Glutamatergic neuron (in vitro differentiated cells): ENCODE measurements at regions not wholly inside any gene's neighbourhood (a gene's known extent, or its start where the extent isn't known, plus 50 kb on each side); places are given as distances from the start of the nearest gene placed in this dataset.

Experiments
- DNase-seq: peaks from one replicate; pipeline ENCODE4 v3.0.0; 2022
- H3K27ac Mint-ChIP-seq: one replicate; pipeline ENCODE4 v1.8.0; 2020; ENCODE audit warnings: mild to moderate bottlenecking, mixed read lengths, inconsistent platforms; ENCODE audit not compliant: unreplicated experiment
- H3K27me3 Mint-ChIP-seq: one replicate; pipeline ENCODE4 v1.8.0; 2020; ENCODE audit warnings: mild to moderate bottlenecking, moderate library complexity, mixed read lengths, inconsistent platforms; ENCODE audit not compliant: unreplicated experiment
- H3K36me3 Mint-ChIP-seq: one replicate; pipeline ENCODE4 v1.8.0; 2020; ENCODE audit warnings: mild to moderate bottlenecking, mixed read lengths, inconsistent platforms; ENCODE audit not compliant: unreplicated experiment
- H3K4me1 Mint-ChIP-seq: one replicate; pipeline ENCODE4 v1.8.0; 2020; ENCODE audit warnings: mild to moderate bottlenecking, low read depth, mixed read lengths, inconsistent platforms; ENCODE audit not compliant: unreplicated experiment
- H3K4me3 Mint-ChIP-seq: one replicate; pipeline ENCODE4 v1.8.0; 2020; ENCODE audit warnings: mild to moderate bottlenecking, mixed read lengths, inconsistent platforms; ENCODE audit not compliant: unreplicated experiment
- H3K9me3 Mint-ChIP-seq: one replicate; pipeline ENCODE4 v1.8.0; 2020; ENCODE audit warnings: mild to moderate bottlenecking, moderate library complexity, mixed read lengths, inconsistent platforms; ENCODE audit not compliant: unreplicated experiment
- TF ChIP-seq, protein P1 (sequence below): fragments of 200-600 bp; sonication (generic); IDR thresholded peaks from one replicate; pipeline ENCODE4 v1.5.0; 2021; ENCODE audit not compliant: partially characterized antibody, unreplicated experiment

DNA sequence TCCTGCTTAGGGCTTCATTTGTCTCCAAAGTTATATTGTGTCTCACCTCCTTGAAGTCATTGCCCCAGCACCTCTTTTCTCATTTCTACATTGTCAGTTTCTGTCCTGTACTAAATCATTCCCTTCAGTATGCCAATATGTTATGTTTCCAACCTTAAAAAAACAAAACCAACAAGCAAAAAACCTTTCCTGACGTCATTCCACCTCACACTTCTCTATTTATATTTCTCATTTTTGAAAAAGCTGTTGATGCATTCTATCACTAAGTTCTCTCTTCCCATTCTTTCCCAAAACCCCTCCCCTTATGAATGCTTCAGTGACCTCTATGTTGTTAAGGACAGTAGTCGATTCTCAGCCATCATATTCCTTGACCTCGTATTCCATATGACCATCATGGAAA, 98.7 kb upstream of the ARHGAP24 start:
- Mint-ChIP-seq H3K36me3 (no peaks in the 10 kb centered on the region), H3K4me3 (no peak overlapping the region), H3K27ac (no peak overlapping the region), H3K9me3 (no peaks in the 10 kb centered on the region), H3K4me1 (no peaks in the 10 kb centered on the region), H3K27me3 (no peaks in the 10 kb centered on the region)
- TF ChIP-seq, protein P1, sequence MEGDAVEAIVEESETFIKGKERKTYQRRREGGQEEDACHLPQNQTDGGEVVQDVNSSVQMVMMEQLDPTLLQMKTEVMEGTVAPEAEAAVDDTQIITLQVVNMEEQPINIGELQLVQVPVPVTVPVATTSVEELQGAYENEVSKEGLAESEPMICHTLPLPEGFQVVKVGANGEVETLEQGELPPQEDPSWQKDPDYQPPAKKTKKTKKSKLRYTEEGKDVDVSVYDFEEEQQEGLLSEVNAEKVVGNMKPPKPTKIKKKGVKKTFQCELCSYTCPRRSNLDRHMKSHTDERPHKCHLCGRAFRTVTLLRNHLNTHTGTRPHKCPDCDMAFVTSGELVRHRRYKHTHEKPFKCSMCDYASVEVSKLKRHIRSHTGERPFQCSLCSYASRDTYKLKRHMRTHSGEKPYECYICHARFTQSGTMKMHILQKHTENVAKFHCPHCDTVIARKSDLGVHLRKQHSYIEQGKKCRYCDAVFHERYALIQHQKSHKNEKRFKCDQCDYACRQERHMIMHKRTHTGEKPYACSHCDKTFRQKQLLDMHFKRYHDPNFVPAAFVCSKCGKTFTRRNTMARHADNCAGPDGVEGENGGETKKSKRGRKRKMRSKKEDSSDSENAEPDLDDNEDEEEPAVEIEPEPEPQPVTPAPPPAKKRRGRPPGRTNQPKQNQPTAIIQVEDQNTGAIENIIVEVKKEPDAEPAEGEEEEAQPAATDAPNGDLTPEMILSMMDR = no peak
- no peak for DNase-seq

DNA sequence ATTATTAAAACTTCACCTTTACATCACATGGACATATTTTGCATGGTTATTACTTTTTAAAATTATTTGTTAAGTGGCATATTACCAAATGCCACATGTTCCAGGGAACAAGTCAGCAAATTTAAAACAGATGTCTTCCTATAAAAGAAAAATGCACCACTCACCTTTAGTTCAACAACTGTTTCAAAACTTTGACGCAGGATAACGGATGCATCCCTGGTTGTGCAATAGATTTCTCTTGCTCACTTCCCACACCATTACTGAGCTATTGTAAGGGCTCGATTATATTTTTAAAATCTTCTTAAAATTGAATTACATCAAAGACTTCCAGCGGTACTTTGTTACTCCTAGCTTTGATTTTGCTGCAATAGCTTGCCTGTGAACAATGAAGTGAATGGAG, 93.0 kb upstream of the ARHGAP24 start:
- Mint-ChIP-seq H3K27me3 (no peaks in the 10 kb centered on the region), H3K27ac (no peak overlapping the region), H3K4me1 (no peaks in the 10 kb centered on the region), H3K4me3 (no peak overlapping the region), H3K36me3 (no peaks in the 10 kb centered on the region), H3K9me3 (no peaks in the 10 kb centered on the region)
- TF ChIP-seq, protein P1 = no peak
- no peak for DNase-seq

DNA sequence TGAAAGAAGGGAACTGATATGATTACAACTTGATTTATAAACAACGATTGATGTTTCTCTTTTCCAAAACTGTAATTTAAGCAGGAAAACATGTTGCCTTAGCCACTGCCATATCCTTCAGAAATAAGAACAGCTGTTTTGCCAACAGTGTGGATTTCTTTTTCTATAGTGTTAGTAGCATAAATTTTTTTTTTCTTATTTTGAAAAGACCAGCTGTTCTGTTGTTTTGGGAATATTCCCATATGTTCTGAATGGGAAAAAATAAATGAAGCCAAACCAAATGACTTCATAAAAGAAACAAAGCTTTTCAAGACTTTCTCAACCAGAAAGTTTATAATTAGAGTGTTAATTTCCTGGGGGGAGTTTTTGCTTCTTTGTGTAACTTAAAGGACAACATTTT, 83.9 kb upstream of the ARHGAP24 start:
- Mint-ChIP-seq H3K9me3 (no peaks in the 10 kb centered on the region), H3K36me3 (no peaks in the 10 kb centered on the region), H3K4me3 (no peak overlapping the region), H3K27ac (no peak overlapping the region), H3K27me3 (no peaks in the 10 kb centered on the region), H3K4me1 (peaks cover 13% of the 10 kb centered on the region)
- no peak for DNase-seq
- TF ChIP-seq, protein P1 = no peak

DNA sequence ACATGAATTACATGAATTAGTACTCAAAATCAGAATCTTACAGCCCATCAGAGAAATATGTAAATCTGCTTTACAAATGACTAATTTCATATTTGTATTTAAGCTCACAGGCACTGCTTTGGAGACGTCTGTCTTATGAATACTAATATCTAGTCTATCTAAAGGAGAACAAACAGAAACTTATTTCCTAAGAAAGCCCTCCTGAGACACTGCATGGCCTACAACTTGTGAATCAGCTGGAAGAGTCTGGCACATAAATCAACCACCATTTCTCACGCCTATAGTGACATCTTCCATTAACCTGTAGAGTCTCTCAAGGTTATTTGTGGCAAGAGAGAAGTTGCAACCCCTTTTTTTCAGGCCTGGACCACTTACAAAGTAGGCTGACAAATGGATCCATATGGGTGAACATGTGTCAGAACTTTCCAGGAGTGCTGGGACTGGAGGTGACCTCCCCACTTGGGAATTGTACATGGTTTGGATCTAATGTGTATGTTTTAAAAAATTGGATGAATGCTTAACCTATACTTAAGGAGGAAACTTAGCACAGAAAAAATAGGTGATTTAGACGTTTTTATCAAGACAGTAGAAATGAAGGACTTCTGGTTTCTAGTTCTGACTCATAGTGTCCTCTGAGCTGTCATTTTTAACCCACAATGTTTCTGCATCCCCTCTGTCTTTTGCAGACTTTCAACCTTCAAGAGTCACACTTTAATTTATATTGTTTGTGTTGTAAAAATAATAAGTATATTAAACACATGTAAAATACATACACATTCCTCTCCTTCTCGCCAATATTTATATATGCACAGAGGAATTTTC, 83.2 kb upstream of the ARHGAP24 start:
- H3K4me1 Mint-ChIP-seq = peaks cover 13% of the 10 kb centered on the region
- no peaks in the 10 kb centered on the region for H3K36me3 Mint-ChIP-seq
- TF ChIP-seq, protein P1 = no peak
- no peaks in the 10 kb centered on the region for H3K27me3 Mint-ChIP-seq
- no peak overlapping the region for H3K4me3 Mint-ChIP-seq
- DNase-seq = no peak
- H3K27ac Mint-ChIP-seq = no peak overlapping the region
- H3K9me3 Mint-ChIP-seq = no peaks in the 10 kb centered on the region

DNA sequence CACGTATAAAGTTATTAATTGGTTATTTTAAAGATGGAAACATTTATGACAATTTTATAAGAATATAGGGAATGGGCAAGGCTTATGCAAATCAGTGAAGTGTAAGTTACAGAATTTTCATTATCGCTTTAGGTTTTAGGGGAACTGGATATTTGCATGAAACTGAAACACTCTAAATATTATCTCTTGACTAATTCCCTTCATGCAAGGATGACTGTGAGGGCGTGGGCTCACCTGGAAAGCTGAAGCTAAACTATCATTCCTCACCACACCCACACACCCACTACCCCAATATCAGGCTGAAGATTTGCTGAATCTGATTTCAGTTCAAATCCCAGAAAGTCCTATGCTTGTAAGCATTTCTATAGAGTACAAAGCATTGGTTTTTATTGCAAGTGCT, 81.7 kb upstream of the ARHGAP24 start:
- TF ChIP-seq, protein P1 = no peak
- H3K27ac Mint-ChIP-seq = no peak overlapping the region
- no peaks in the 10 kb centered on the region for H3K9me3 Mint-ChIP-seq
- no peak for DNase-seq
- H3K27me3 Mint-ChIP-seq = no peaks in the 10 kb centered on the region
- peaks cover 13% of the 10 kb centered on the region for H3K4me1 Mint-ChIP-seq
- no peak overlapping the region for H3K4me3 Mint-ChIP-seq
- no peaks in the 10 kb centered on the region for H3K36me3 Mint-ChIP-seq
